A673 (cell line): ENCODE measurements at regions not wholly inside any gene's neighbourhood (a gene's known extent, or its start where the extent isn't known, plus 50 kb on each side); places are given as distances from the start of the nearest gene placed in this dataset.

Experiments used
- BruUV-seq: library from RNA; stranded (reverse); fragments of 400-500 nt; replicated peaks from 2 replicates; lab custom pipeline; 2021; lab: Mats Ljungman, UMichigan
- CTCF ChIA-PET: fragments of 300-600 bp; sonication (Branson Sonifier 250); formaldehyde crosslinking; loops from one replicate; lab custom pipeline; 2022; ENCODE audit warnings: antibody characterized with exemption; lab: Charles Lee
- POLR2A ChIA-PET: fragments of 300-600 bp; sonication (Branson Sonifier 250); formaldehyde crosslinking; loops from one replicate; lab custom pipeline; 2022; ENCODE audit warnings: antibody characterized with exemption; ENCODE audit not compliant: low non-redundant PET; lab: Charles Lee
- DNase-seq: peaks from one replicate; pipeline ENCODE4 v3.0.0-alpha.2; 2015; ENCODE audit warnings: low spot score
- H3K27ac ChIP-seq: fragments of 200-600 bp; sonication (generic); 2 replicates; pipeline ENCODE4 v1.5.1; 2016; ENCODE audit warnings: mixed run types, low read depth, mild to moderate bottlenecking, mixed read lengths, antibody characterized with exemption, low read length; ENCODE audit not compliant: poor library complexity, severe bottlenecking
- H3K27me3 ChIP-seq: fragments of 200-600 bp; sonication (generic); replicated peaks from 2 replicates; pipeline ENCODE4 v1.6.1; 2017; ENCODE audit warnings: mixed run types, low read depth, mild to moderate bottlenecking, mixed read lengths, antibody characterized with exemption, low read length; ENCODE audit not compliant: insufficient read depth, poor library complexity
- H3K36me3 ChIP-seq: fragments of 200-600 bp; sonication (generic); 2 replicates; pipeline ENCODE4 v1.6.1; 2016; ENCODE audit warnings: mixed run types, mild to moderate bottlenecking, mixed read lengths, antibody characterized with exemption, low read length; ENCODE audit not compliant: insufficient read depth, poor library complexity, severe bottlenecking
- H3K4me1 ChIP-seq: fragments of 200-600 bp; sonication (generic); 2 replicates; pipeline ENCODE4 v1.6.1; 2017; ENCODE audit warnings: mixed run types, mild to moderate bottlenecking, mixed read lengths, antibody characterized with exemption, low read length; ENCODE audit not compliant: insufficient read depth, poor library complexity, severe bottlenecking
- H3K4me3 ChIP-seq: fragments of 200-600 bp; sonication (generic); 2 replicates; pipeline ENCODE4 v1.5.1; 2016; ENCODE audit warnings: low read depth, mixed run types, mild to moderate bottlenecking, mixed read lengths, low read length; ENCODE audit not compliant: poor library complexity, severe bottlenecking
- H3K9me3 ChIP-seq: fragments of 200-600 bp; sonication (generic); 2 replicates; pipeline ENCODE4 v1.6.1; 2016; ENCODE audit warnings: mixed run types, low read depth, mild to moderate bottlenecking, mixed read lengths, antibody characterized with exemption, low read length; ENCODE audit not compliant: poor library complexity, severe bottlenecking
- CTCF ChIP-seq: fragments of 300-800, 200-600 bp; sonication (generic); conservative IDR thresholded peaks from 2 replicates; pipeline ENCODE4 v1.5.1; 2017; ENCODE audit warnings: low read depth, mild to moderate bottlenecking, antibody characterized with exemption, low read length, moderate library complexity, mixed read lengths
- EZH2 ChIP-seq: fragments of 200-600 bp; sonication (generic); IDR thresholded peaks from 2 replicates; pipeline ENCODE4 v1.6.1; 2017; ENCODE audit warnings: borderline replicate concordance, low read depth, mild to moderate bottlenecking, mixed read lengths, antibody characterized with exemption, low read length; ENCODE audit not compliant: poor library complexity, severe bottlenecking
- intact Hi-C: fragments of 100-400 bp; cut with micrococcal nuclease; formaldehyde crosslinking; loops from one replicate; pipeline ENCODE4 v1.10.0; 2022; ENCODE audit not compliant: unreplicated experiment

- no TSS peak for BruUV-seq
- H3K27me3 ChIP-seq: no peaks in the 10 kb centered on the region
- TF ChIP-seq CTCF (no peak), EZH2 (no peak)
- CTCF ChIA-PET: no interaction called here
- intact Hi-C loops: no loop called here
- H3K9me3 ChIP-seq: no peaks in the 10 kb centered on the region
- H3K27ac ChIP-seq: no peak overlapping the region
- DNase-seq: no peak
- POLR2A ChIA-PET: no interaction called here
- H3K4me3 ChIP-seq: no peak overlapping the region
- no peaks in the 10 kb centered on the region for H3K4me1 ChIP-seq
- H3K36me3 ChIP-seq: no peaks in the 10 kb centered on the region
Measured at GRCh38 chr6:48570656-48571055, 459.7 kb upstream of the PTCHD4 start.

DNA sequence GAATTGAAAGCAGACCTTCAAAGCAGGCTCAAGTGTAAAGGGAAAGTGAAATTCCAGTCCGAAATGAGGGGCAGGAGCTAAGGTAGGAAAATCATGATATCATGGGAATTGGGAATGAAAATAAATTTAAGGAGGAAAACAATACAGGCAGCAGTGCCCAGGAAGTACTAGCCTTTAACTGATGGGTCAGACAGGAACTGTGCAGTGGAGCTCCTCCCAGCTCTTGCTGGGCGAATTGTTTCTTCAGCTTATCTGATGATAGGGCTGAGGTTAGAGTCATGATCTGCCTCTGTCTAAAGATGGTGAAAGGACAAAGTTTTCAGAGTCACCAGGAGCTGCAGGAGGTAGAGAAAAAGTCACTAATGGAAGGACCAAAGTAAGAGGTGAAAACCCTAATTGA lies 457.9 kb upstream of the PTCHD4 start:
- H3K27ac ChIP-seq: no peak overlapping the region
- DNase-seq: no peak
- no peak for TF ChIP-seq CTCF
- no peak overlapping the region for H3K4me3 ChIP-seq
- H3K4me1 ChIP-seq: no peaks in the 10 kb centered on the region
- CTCF ChIA-PET: no interaction called here
- intact Hi-C loops: no loop called here
- no TSS peak for BruUV-seq
- POLR2A ChIA-PET: no interaction called here
- H3K27me3 ChIP-seq: no peaks in the 10 kb centered on the region
- H3K9me3 ChIP-seq: no peaks in the 10 kb centered on the region
- no peaks in the 10 kb centered on the region for H3K36me3 ChIP-seq

DNA sequence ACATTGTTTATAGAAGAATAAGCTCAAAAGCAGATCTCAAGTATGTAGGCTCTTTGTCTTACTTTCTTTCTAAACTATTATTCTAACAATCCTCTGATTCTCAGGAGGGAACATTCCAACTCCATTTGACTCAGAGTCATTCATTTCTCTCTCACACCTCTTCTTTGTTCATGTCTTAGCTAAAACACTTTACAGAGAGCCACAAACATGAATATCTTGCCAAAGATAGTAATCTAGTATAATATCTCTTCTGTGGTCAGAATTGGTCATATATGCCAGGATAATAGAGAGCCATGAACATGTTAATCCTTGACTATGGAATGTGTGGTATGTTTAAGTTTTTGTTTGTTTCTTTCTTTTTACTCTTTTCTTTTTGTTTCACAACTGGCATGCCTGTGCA lies 456.0 kb upstream of the PTCHD4 start:
- DNase-seq: no peak
- intact Hi-C loops: no loop called here
- POLR2A ChIA-PET: no interaction called here
- no TSS peak for BruUV-seq
- no peaks in the 10 kb centered on the region for H3K36me3 ChIP-seq
- no peak for TF ChIP-seq EZH2
- no peak for TF ChIP-seq CTCF
- H3K4me1 ChIP-seq: no peaks in the 10 kb centered on the region
- H3K27ac ChIP-seq: no peak overlapping the region
- no peak overlapping the region for H3K4me3 ChIP-seq
- CTCF ChIA-PET: no interaction called here
- H3K9me3 ChIP-seq: no peaks in the 10 kb centered on the region
- H3K27me3 ChIP-seq: no peaks in the 10 kb centered on the region
